ENCODE measurements at regions not wholly inside any gene's neighbourhood (a gene's known extent, or its start where the extent isn't known, plus 50 kb on each side); places are given as distances from the start of the nearest gene placed in this dataset.

- ChIA-PET CTCF (interaction anchor here (1.5 kb wide), 1 partner anchor 12 kb away, joined by 3 read pairs; no protein-coding TSS in a partner anchor), POLR2A (no interaction called here)
- no peak for TF ChIP-seq L3MBTL2 (conservative IDR thresholded peaks at IDR 0.05)
- no peak for TF ChIP-seq ARNT (IDR thresholded peaks at IDR 0.05)
- no peak for TF ChIP-seq BHLHE40 (IDR thresholded peaks at IDR 0.05; ENCODE audit: borderline replicate concordance)
- no peak for TF ChIP-seq TARDBP (IDR thresholded peaks at IDR 0.05)
- TF ChIP-seq ELF4 (IDR thresholded peaks at IDR 0.05), result no peak
- no peak for TF ChIP-seq CTBP1 (IDR thresholded peaks at IDR 0.05; ENCODE audit: borderline replicate concordance)
- no peak for TF ChIP-seq FOXA1 (IDR thresholded peaks at IDR 0.05)
- no peak for TF ChIP-seq HDGF (IDR thresholded peaks at IDR 0.05; ENCODE audit: borderline replicate concordance)
- TF ChIP-seq FOXK2 (IDR thresholded peaks at IDR 0.05), result no peak
- TF ChIP-seq SP1 (IDR thresholded peaks at IDR 0.05), result no peak
- TF ChIP-seq NFRKB (IDR thresholded peaks at IDR 0.05), result no peak
- no peak for TF ChIP-seq LEF1 (IDR thresholded peaks at IDR 0.05; ENCODE audit: borderline replicate concordance)
- TF ChIP-seq ZNF384 (IDR thresholded peaks at IDR 0.05), result no peak
- TF ChIP-seq FOXM1 (IDR thresholded peaks at IDR 0.05; ENCODE audit: borderline replicate concordance), result no peak
- TF ChIP-seq PKNOX1 (IDR thresholded peaks at IDR 0.05), result no peak
- TF ChIP-seq SUZ12 (IDR thresholded peaks at IDR 0.05), result no peak
- no peak for DNase-seq (ENCODE audit: extremely low spot score)
These were observed 77.5 kb upstream of the UNC5A start for GRCh38 chr5:176732736-176733405.

- ChIA-PET CTCF (interaction anchor here (1.5 kb wide), 1 partner anchor 11 kb away, joined by 3 read pairs; no protein-coding TSS in a partner anchor), POLR2A (no interaction called here)
These were observed 76.7 kb upstream of the UNC5A start for GRCh38 chr5:176733406-176734262.

GRCh38 chr5:176734756-176735342 is 75.5 kb upstream of the UNC5A start:
- no peak for DNase-seq (ENCODE audit: extremely low spot score)
- no peak for TF ChIP-seq FOXA1 (IDR thresholded peaks at IDR 0.05)
- no peak for TF ChIP-seq ELF4 (IDR thresholded peaks at IDR 0.05)
- TF ChIP-seq HDGF (IDR thresholded peaks at IDR 0.05; ENCODE audit: borderline replicate concordance), result no peak
- ChIA-PET POLR2A (no interaction called here), CTCF (no interaction called here)

More at GRCh38 chr5:176733406-176734262, 76.7 kb upstream of the UNC5A start:
- no peak for DNase-seq (ENCODE audit: extremely low spot score)
- TF ChIP-seq TARDBP (IDR thresholded peaks at IDR 0.05) (no peak), PKNOX1 (IDR thresholded peaks at IDR 0.05) (no peak), FOXA1 (IDR thresholded peaks at IDR 0.05) (no peak)

- TF ChIP-seq LEF1 (IDR thresholded peaks at IDR 0.05; ENCODE audit: borderline replicate concordance) (no peak), TARDBP (IDR thresholded peaks at IDR 0.05) (no peak), NFRKB (IDR thresholded peaks at IDR 0.05) (no peak), FOXM1 (IDR thresholded peaks at IDR 0.05; ENCODE audit: borderline replicate concordance) (no peak), SUZ12 (IDR thresholded peaks at IDR 0.05) (no peak), HDGF (IDR thresholded peaks at IDR 0.05; ENCODE audit: borderline replicate concordance) (no peak), CTBP1 (IDR thresholded peaks at IDR 0.05; ENCODE audit: borderline replicate concordance) (no peak), SP1 (IDR thresholded peaks at IDR 0.05) (no peak), L3MBTL2 (conservative IDR thresholded peaks at IDR 0.05) (no peak), ARNT (IDR thresholded peaks at IDR 0.05) (no peak), FOXK2 (IDR thresholded peaks at IDR 0.05) (no peak), ZNF384 (IDR thresholded peaks at IDR 0.05) (no peak), ELF4 (IDR thresholded peaks at IDR 0.05) (no peak), PKNOX1 (IDR thresholded peaks at IDR 0.05) (no peak), FOXA1 (IDR thresholded peaks at IDR 0.05) (no peak), BHLHE40 (IDR thresholded peaks at IDR 0.05; ENCODE audit: borderline replicate concordance) (no peak)
- POLR2A ChIA-PET, result no interaction called here
- CTCF ChIA-PET, result no interaction called here
- no peak for DNase-seq (ENCODE audit: extremely low spot score)
These were observed 74.7 kb upstream of the UNC5A start for GRCh38 chr5:176735383-176736265.

GRCh38 chr5:176736301-176736930 is 73.9 kb upstream of the UNC5A start:
- CTCF ChIA-PET, result no interaction called here
- DNase-seq (ENCODE audit: extremely low spot score), result no peak
- POLR2A ChIA-PET, result no interaction called here
- TF ChIP-seq L3MBTL2 (conservative IDR thresholded peaks at IDR 0.05), result no peak
- TF ChIP-seq ARNT (IDR thresholded peaks at IDR 0.05), result no peak
- no peak for TF ChIP-seq CTBP1 (IDR thresholded peaks at IDR 0.05; ENCODE audit: borderline replicate concordance)
- TF ChIP-seq ELF4 (IDR thresholded peaks at IDR 0.05), result no peak
- TF ChIP-seq ZNF384 (IDR thresholded peaks at IDR 0.05), result no peak
- TF ChIP-seq TARDBP (IDR thresholded peaks at IDR 0.05), result no peak
- TF ChIP-seq SP1 (IDR thresholded peaks at IDR 0.05), result no peak
- no peak for TF ChIP-seq BHLHE40 (IDR thresholded peaks at IDR 0.05; ENCODE audit: borderline replicate concordance)
- TF ChIP-seq PKNOX1 (IDR thresholded peaks at IDR 0.05), result no peak
- no peak for TF ChIP-seq HDGF (IDR thresholded peaks at IDR 0.05; ENCODE audit: borderline replicate concordance)
- TF ChIP-seq FOXM1 (IDR thresholded peaks at IDR 0.05; ENCODE audit: borderline replicate concordance), result no peak
- no peak for TF ChIP-seq FOXK2 (IDR thresholded peaks at IDR 0.05)
- TF ChIP-seq SUZ12 (IDR thresholded peaks at IDR 0.05), result no peak
- TF ChIP-seq NFRKB (IDR thresholded peaks at IDR 0.05), result no peak
- no peak for TF ChIP-seq LEF1 (IDR thresholded peaks at IDR 0.05; ENCODE audit: borderline replicate concordance)
- no peak for TF ChIP-seq FOXA1 (IDR thresholded peaks at IDR 0.05)

Measured in HEK293T (cell line).